ENCODE measurements at regions not wholly inside any gene's neighbourhood (a gene's known extent, or its start where the extent isn't known, plus 50 kb on each side); places are given as distances from the start of the nearest gene placed in this dataset.

DNA sequence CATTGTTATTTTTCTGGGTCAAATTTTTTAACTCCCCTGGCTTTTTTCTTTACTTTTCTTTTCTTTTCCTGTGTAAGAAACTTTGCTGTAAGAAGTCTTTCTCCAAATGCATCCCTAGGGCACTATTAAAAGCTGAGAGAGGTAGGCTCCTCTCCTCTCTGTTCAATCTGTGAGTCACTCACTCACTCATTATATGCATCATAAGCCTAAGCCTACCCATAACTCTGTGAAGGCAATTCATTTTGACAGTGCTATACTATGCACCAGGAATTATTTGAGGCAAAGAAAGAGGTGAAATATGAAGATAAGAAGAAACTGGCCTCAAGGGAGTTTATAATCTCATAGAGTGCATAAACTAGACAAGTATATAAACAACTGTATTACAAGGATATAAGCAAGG lies 67.9 kb upstream of the PRR16 start:
- TF ChIP-seq CTCF (optimal IDR thresholded peaks at IDR 0.05 in 1 of 3, IDR thresholded peaks at IDR 0.05 in 1 of 3, conservative IDR thresholded peaks at IDR 0.05 in 1 of 3; ENCODE audit: extremely low read depth in 1 of 3, insufficient read depth in 2 of 3, low read length in 3 of 3) (no peak), EZH2 (IDR thresholded peaks at IDR 0.05; ENCODE audit: low read length) (no peak)
